Mesenchymal stem cell (in vitro differentiated cells and primary cell): ENCODE measurements at regions not wholly inside any gene's neighbourhood (a gene's known extent, or its start where the extent isn't known, plus 50 kb on each side); places are given as distances from the start of the nearest gene placed in this dataset.

ENCODE experiments used
- DNase-seq: peaks from one replicate; pipeline ENCODE4 v3.0.0-alpha.2; 2013
- H2AFZ ChIP-seq: one replicate; pipeline ENCODE4 v1.6.1; 2013; ENCODE audit warnings: low read depth, mild to moderate bottlenecking, control low read depth, inconsistent platforms, low read length, moderate library complexity
- H2AK5ac ChIP-seq: 2 replicates; pipeline ENCODE4 v1.6.1; 2013; ENCODE audit warnings: low read length, moderate library complexity, mild to moderate bottlenecking, inconsistent platforms; ENCODE audit not compliant: severe bottlenecking
- H2BK120ac ChIP-seq: one replicate; pipeline ENCODE4 v1.6.1; 2013; ENCODE audit warnings: low read depth, mild to moderate bottlenecking, inconsistent platforms, low read length, moderate library complexity
- H2BK12ac ChIP-seq, 2 experiments: one replicate each; pipeline ENCODE4 v1.6.1; 2013; ENCODE audit warnings: inconsistent platforms in 2 of 2, low read length in 2 of 2, mild to moderate bottlenecking in 2 of 2, moderate library complexity in 2 of 2, control low read depth in 1 of 2
- H2BK15ac ChIP-seq: one replicate; pipeline ENCODE4 v1.6.1; 2013; ENCODE audit warnings: mild to moderate bottlenecking, low read depth, inconsistent platforms; ENCODE audit not compliant: poor library complexity, severe bottlenecking
- H2BK5ac ChIP-seq: 2 replicates; pipeline ENCODE4 v1.6.1; 2013; ENCODE audit warnings: low read depth, mild to moderate bottlenecking, low read length, control low read depth, inconsistent platforms; ENCODE audit not compliant: poor library complexity, severe bottlenecking
- H3K14ac ChIP-seq, 2 experiments: one replicate each; pipeline ENCODE4 v1.6.1; 2013; ENCODE audit warnings: inconsistent platforms in 2 of 2, low read length in 2 of 2, control low read depth in 1 of 2, mild to moderate bottlenecking in 1 of 2, moderate library complexity in 1 of 2
- H3K18ac ChIP-seq, 2 experiments: one replicate each; pipeline ENCODE4 v1.6.1; 2013; ENCODE audit warnings: inconsistent platforms in 2 of 2, low read length in 2 of 2, control low read depth in 1 of 2, low read depth in 1 of 2, mild to moderate bottlenecking in 1 of 2
- H3K23ac ChIP-seq, 2 experiments: one replicate each; pipeline ENCODE4 v1.6.1; 2013; ENCODE audit warnings: inconsistent platforms in 2 of 2, low read length in 2 of 2, mild to moderate bottlenecking in 2 of 2, moderate library complexity in 2 of 2, control low read depth in 1 of 2
- H3K27ac ChIP-seq: 2 replicates; pipeline ENCODE4 v1.5.1; 2013; ENCODE audit warnings: mild to moderate bottlenecking, moderate library complexity, low read length, control low read depth, inconsistent platforms; ENCODE audit not compliant: poor library complexity, severe bottlenecking
- H3K27me3 ChIP-seq, 2 experiments: 2 replicates each; pipeline versions ENCODE4 v1.6.1 to v1.7.0; 2013; ENCODE audit warnings: low read length in 2 of 2, mild to moderate bottlenecking in 2 of 2, moderate library complexity in 2 of 2, control low read depth in 1 of 2, inconsistent platforms in 1 of 2; ENCODE audit not compliant: control insufficient read depth in 1 of 2, insufficient read depth in 1 of 2
- H3K36me3 ChIP-seq, 2 experiments: 2 replicates each; pipeline versions ENCODE4 v1.6.1 to v1.7.0; 2013; ENCODE audit warnings: low read length in 2 of 2, control low read depth in 1 of 2, inconsistent platforms in 1 of 2, low read depth in 1 of 2, mild to moderate bottlenecking in 1 of 2; ENCODE audit not compliant: insufficient read depth in 2 of 2, control insufficient read depth in 1 of 2
- H3K4ac ChIP-seq, 2 experiments: one replicate each; pipeline ENCODE4 v1.6.1; 2013; ENCODE audit warnings: inconsistent platforms in 2 of 2, low read length in 2 of 2, mild to moderate bottlenecking in 2 of 2, moderate library complexity in 2 of 2, control low read depth in 1 of 2, low read depth in 1 of 2
- H3K4me1 ChIP-seq: 2 replicates; pipeline ENCODE4 v1.6.1; 2013; ENCODE audit warnings: low read depth, low read length, control low read depth; ENCODE audit not compliant: control insufficient read depth, insufficient read depth
- H3K4me2 ChIP-seq: 2 replicates; pipeline ENCODE4 v1.6.1; 2013; ENCODE audit warnings: low read length, mild to moderate bottlenecking, inconsistent platforms; ENCODE audit not compliant: poor library complexity, severe bottlenecking
- H3K4me3 ChIP-seq, 2 experiments: 2 replicates each; pipeline versions ENCODE4 v1.5.1 to v1.7.0; 2013; ENCODE audit warnings: low read length in 2 of 2, mild to moderate bottlenecking in 2 of 2, control low read depth in 1 of 2, low read depth in 1 of 2; ENCODE audit not compliant: insufficient read depth in 1 of 2
- H3K79me1 ChIP-seq: replicated peaks from 2 replicates; pipeline ENCODE4 v1.6.1; 2013; ENCODE audit warnings: mild to moderate bottlenecking, control low read depth, low read length, inconsistent platforms; ENCODE audit not compliant: poor library complexity, severe bottlenecking
- H3K9ac ChIP-seq: 2 replicates; pipeline ENCODE4 v1.7.0; 2013; ENCODE audit warnings: mild to moderate bottlenecking, low read length, moderate library complexity
- H3K9me3 ChIP-seq: 2 replicates; pipeline ENCODE4 v1.7.0; 2013; ENCODE audit warnings: mild to moderate bottlenecking, low read length; ENCODE audit not compliant: control insufficient read depth
- H4K8ac ChIP-seq: one replicate; pipeline ENCODE4 v1.6.1; 2013; ENCODE audit warnings: inconsistent platforms, mild to moderate bottlenecking, low read length, moderate library complexity
- H4K91ac ChIP-seq: one replicate; pipeline ENCODE4 v1.6.1; 2013; ENCODE audit warnings: mild to moderate bottlenecking, low read length, inconsistent platforms
- WGBS: methylation state at CpG from one replicate; pipeline ENCODE4 v1.1.7; 2013; ENCODE audit warnings: mixed read lengths; 5-methylcytosine and 5-hydroxymethylcytosine counted together

DNA sequence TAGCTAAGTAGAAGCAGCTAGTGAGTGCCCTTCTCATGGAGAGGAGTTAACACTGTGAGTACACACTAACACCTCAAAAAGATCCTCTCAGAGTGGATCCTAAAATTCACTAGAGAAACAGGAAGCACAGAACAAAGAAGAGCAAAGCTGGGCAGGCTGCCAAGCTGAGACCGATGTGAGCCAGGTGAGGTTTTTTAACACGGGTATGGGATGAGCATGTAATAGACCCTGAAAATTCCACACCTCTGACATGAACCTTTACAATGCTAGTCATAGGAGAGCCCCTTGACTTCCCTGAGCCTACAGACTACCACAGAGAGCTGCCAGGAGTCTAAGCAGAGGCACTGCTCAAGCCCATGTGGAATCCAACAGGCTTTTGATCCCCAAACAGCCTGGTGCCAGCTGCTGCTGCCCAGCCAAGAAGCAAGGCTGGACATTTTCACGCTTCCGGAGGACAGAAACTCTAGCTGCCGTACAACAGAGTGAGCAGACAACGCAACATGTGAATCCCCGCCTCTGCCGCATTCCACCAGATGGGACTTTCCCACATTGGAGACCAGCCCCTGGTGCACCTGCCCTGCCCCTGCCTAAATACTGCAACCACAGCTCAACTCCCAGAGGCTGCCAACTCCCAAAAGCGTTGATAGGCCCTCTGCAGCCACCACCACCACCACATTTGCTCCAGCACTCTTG is 280.8 kb downstream of the CDH10 start:
- WGBS: 88% methylated on average over 9 of the region's 9 CpGs
- Histone ChIP-seq H2BK12ac (no peak overlapping the region), H3K14ac (no peak overlapping the region), H3K4me3 (no peak overlapping the region), H3K27ac (no peak overlapping the region), H2BK15ac (peak overlapping the region; percentile 13), H2AFZ (no peak overlapping the region), H4K91ac (no peak overlapping the region), H3K18ac (peak overlapping the region in 1 of 2 experiments; percentile 95), H3K4me1 (peaks cover 7% of the 10 kb centered on the region), H3K36me3 (no peaks in the 10 kb centered on the region), H2BK5ac (no peak overlapping the region), H3K4me2 (no peak overlapping the region), H2AK5ac (no peak overlapping the region), H3K9me3 (no peaks in the 10 kb centered on the region), H3K27me3 (no peaks in the 10 kb centered on the region), H3K23ac (no peak overlapping the region), H3K79me1 (no peaks in the 10 kb centered on the region), H3K4ac (no peak overlapping the region), H2BK120ac (no peak overlapping the region), H4K8ac (no peak overlapping the region), H3K9ac (no peak overlapping the region)
- no peak for DNase-seq

DNA sequence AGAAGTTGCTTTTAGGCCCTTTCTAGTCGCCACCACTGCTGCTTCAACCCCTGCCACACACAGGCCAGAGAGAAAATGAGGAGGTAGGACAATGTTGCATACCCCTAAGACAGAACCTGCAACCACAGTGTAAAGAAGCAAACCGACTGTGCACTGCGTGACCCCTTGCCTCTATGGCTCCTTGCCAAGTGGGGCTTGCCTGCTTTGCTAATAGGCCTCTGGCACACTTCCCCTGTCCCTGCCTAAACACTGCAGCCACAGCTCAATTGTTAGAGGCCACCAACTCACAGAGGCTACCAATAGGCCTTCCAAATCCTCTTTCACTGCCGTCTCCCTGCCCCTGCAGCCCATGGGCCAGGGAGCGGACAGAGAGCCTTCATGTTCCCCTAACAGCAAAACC is 280.1 kb downstream of the CDH10 start:
- no peaks in the 10 kb centered on the region for H3K27me3 ChIP-seq
- no peak overlapping the region for H3K9ac ChIP-seq
- peak overlapping the region in 1 of 2 experiments; percentile 86 for H2BK12ac ChIP-seq
- H3K4me3 ChIP-seq: no peak overlapping the region
- peak overlapping the region in 1 of 2 experiments; percentile 76 for H3K14ac ChIP-seq
- no peak overlapping the region for H2BK120ac ChIP-seq
- no peaks in the 10 kb centered on the region for H3K36me3 ChIP-seq
- H3K9me3 ChIP-seq: no peaks in the 10 kb centered on the region
- no peak overlapping the region for H3K4me2 ChIP-seq
- no peak overlapping the region for H2BK5ac ChIP-seq
- no peak overlapping the region for H2BK15ac ChIP-seq
- DNase-seq: no peak
- H2AFZ ChIP-seq: no peak overlapping the region
- no peaks in the 10 kb centered on the region for H3K79me1 ChIP-seq
- peak overlapping the region; percentile 89 for H4K8ac ChIP-seq
- no peak overlapping the region for H3K27ac ChIP-seq
- 95% methylated on average over 5 of the region's 5 CpGs for WGBS
- peak overlapping the region; percentile 75 to 95 for H3K18ac ChIP-seq
- no peak overlapping the region for H3K23ac ChIP-seq
- peak overlapping the region; percentile 79 for H4K91ac ChIP-seq
- no peak overlapping the region for H2AK5ac ChIP-seq
- H3K4ac ChIP-seq: peak overlapping the region in 1 of 2 experiments; percentile 82
- peaks cover 7% of the 10 kb centered on the region for H3K4me1 ChIP-seq

DNA sequence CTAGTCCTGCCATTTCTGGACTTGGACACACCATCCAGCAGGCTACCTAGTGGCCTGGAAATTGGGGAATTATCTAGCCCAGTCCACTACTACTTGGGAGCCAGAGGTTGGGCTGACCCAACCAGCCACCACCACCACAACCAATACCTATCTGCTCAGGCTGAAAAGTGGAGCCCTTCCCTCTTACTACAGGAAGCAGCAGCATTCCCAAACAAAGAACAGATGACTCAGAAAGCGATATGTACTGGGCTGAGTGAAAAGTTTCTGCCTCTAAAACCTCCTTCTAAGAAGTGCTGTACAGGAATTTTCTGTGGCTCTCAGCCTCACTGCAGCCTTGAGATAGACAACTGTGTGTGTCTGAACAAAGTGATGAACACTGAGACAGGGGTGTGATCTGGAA is 279.4 kb downstream of the CDH10 start:
- H3K9ac ChIP-seq: no peak overlapping the region
- H2BK15ac ChIP-seq: no peak overlapping the region
- H3K23ac ChIP-seq: no peak overlapping the region
- no peak overlapping the region for H2AK5ac ChIP-seq
- H2BK5ac ChIP-seq: no peak overlapping the region
- peak overlapping the region in 1 of 2 experiments; percentile 75 for H3K14ac ChIP-seq
- no peaks in the 10 kb centered on the region for H3K27me3 ChIP-seq
- 29% methylated on average over 1 of the region's 1 CpG for WGBS
- H3K9me3 ChIP-seq: no peaks in the 10 kb centered on the region
- peak overlapping the region; percentile 79 for H4K91ac ChIP-seq
- H4K8ac ChIP-seq: peak overlapping the region; percentile 89
- peak overlapping the region; percentile 75 to 95 for H3K18ac ChIP-seq
- H3K4ac ChIP-seq: peak overlapping the region; percentile 49 to 82
- H3K36me3 ChIP-seq: no peaks in the 10 kb centered on the region
- peaks cover 7% of the 10 kb centered on the region for H3K4me1 ChIP-seq
- no peak overlapping the region for H3K4me2 ChIP-seq
- no peaks in the 10 kb centered on the region for H3K79me1 ChIP-seq
- no peak overlapping the region for H2BK120ac ChIP-seq
- no peak overlapping the region for H2BK12ac ChIP-seq
- H3K27ac ChIP-seq: no peak overlapping the region
- H3K4me3 ChIP-seq: no peak overlapping the region
- H2AFZ ChIP-seq: no peak overlapping the region
- peak; percentile 47 for DNase-seq

DNA sequence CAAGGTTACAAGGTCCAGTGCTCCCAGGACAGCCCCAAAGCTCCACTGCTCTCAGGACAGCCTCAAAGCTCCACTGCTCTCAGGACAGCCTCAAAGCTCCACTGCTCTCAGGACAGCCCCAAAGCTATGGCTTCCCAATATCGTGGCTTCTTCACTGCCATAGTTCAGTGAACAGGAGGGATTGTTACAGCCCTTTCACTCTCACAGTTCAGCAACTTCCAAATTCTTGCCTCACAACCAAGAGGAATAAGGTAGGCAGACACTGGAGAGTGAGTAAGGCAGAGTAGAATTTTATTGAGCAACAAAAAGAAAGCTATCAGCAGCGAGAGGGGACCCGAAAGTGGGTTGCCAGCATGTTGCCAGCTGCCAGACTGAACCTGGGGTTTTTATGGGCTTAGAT is 277.6 kb downstream of the CDH10 start:
- Histone ChIP-seq H3K4me1 (peaks cover 7% of the 10 kb centered on the region), H2BK5ac (no peak overlapping the region), H3K27ac (no peak overlapping the region), H3K4me3 (no peak overlapping the region), H4K8ac (no peak overlapping the region), H3K4ac (no peak overlapping the region), H3K9ac (no peak overlapping the region), H3K18ac (no peak overlapping the region), H3K14ac (no peak overlapping the region), H3K27me3 (no peaks in the 10 kb centered on the region), H3K79me1 (no peaks in the 10 kb centered on the region), H2BK15ac (no peak overlapping the region), H3K9me3 (no peaks in the 10 kb centered on the region), H3K4me2 (no peak overlapping the region), H3K36me3 (no peaks in the 10 kb centered on the region), H2AK5ac (no peak overlapping the region), H2AFZ (no peak overlapping the region), H2BK120ac (no peak overlapping the region), H3K23ac (no peak overlapping the region), H4K91ac (no peak overlapping the region), H2BK12ac (no peak overlapping the region)
- no peak for DNase-seq
- WGBS: 89% methylated on average over 2 of the region's 3 CpGs
